Liver (tissue), 7 donors: ENCODE measurements at regions not wholly inside any gene's neighbourhood (a gene's known extent, or its start where the extent isn't known, plus 50 kb on each side); places are given as distances from the start of the nearest gene placed in this dataset.
A peak's percentile ranks its signal among the peaks of the same experiment; 100 is the strongest.

Experiments
- DNase-seq: peaks from one replicate; pipeline ENCODE4 v3.0.0-alpha.2; 2017; ENCODE audit warnings: low spot score
- H3K27ac ChIP-seq, 2 donors: one replicate each; pipeline ENCODE4 v1.7.0; 2013; ENCODE audit warnings: inconsistent platforms in 2 of 2, low read length in 2 of 2, control low read depth in 1 of 2, low read depth in 1 of 2, mild to moderate bottlenecking in 1 of 2
- H3K27me3 ChIP-seq, 4 donors: one replicate each; pipeline versions ENCODE4 v1.6.1 to v1.7.0; 2013; ENCODE audit warnings: low read length in 3 of 4, inconsistent platforms in 1 of 4, mild to moderate bottlenecking in 1 of 4, moderate library complexity in 1 of 4; ENCODE audit not compliant: control insufficient read depth in 4 of 4, insufficient read depth in 4 of 4
- H3K36me3 ChIP-seq, 4 donors: one replicate each; pipeline versions ENCODE4 v1.6.1 to v1.7.0; 2013; ENCODE audit warnings: low read length in 3 of 4, mild to moderate bottlenecking in 3 of 4, low read depth in 1 of 4, moderate library complexity in 1 of 4; ENCODE audit not compliant: control insufficient read depth in 4 of 4, insufficient read depth in 3 of 4
- H3K4me1 ChIP-seq, 4 donors: one replicate each; pipeline versions ENCODE4 v1.6.1 to v1.7.0; 2013; ENCODE audit warnings: low read length in 3 of 4, mild to moderate bottlenecking in 3 of 4, moderate library complexity in 1 of 4; ENCODE audit not compliant: control insufficient read depth in 4 of 4, insufficient read depth in 4 of 4
- H3K4me3 ChIP-seq, 3 donors: one replicate each; pipeline versions ENCODE4 v1.6.1 to v1.7.0; 2013; ENCODE audit warnings: low read length in 3 of 3, control low read depth in 1 of 3, low read depth in 1 of 3, mild to moderate bottlenecking in 1 of 3
- H3K9ac ChIP-seq, 2 donors: one replicate each; pipeline ENCODE4 v1.7.0; 2013; ENCODE audit warnings: low read length in 2 of 2, mild to moderate bottlenecking in 2 of 2, moderate library complexity in 2 of 2, control low read depth in 1 of 2, low read depth in 1 of 2
- H3K9me3 ChIP-seq, 4 donors: one replicate each; pipeline versions ENCODE4 v1.6.1 to v1.7.0; 2013; ENCODE audit warnings: low read length in 3 of 4; ENCODE audit not compliant: control insufficient read depth in 4 of 4
- FOXA2 ChIP-seq: IDR thresholded peaks from 2 replicates; pipeline ENCODE4 v1.6.1; 2016; ENCODE audit warnings: antibody characterized with exemption
- HNF4G ChIP-seq: IDR thresholded peaks from 2 replicates; pipeline ENCODE4 v1.6.1; 2016; ENCODE audit warnings: antibody characterized with exemption
- RAD21 ChIP-seq, 2 donors: IDR thresholded peaks; 2 replicates each; pipeline ENCODE4 v1.6.1; 2016; ENCODE audit warnings: antibody characterized with exemption in 2 of 2, mild to moderate bottlenecking in 2 of 2
- RXRA ChIP-seq, 2 donors: IDR thresholded peaks; 2 replicates each; pipeline ENCODE4 v1.6.1; 2017 to 2018; ENCODE audit warnings: antibody characterized with exemption in 2 of 2, mild to moderate bottlenecking in 1 of 2
- TAF1 ChIP-seq: conservative IDR thresholded peaks from 2 replicates; pipeline ENCODE4 v1.6.1; 2016; ENCODE audit warnings: antibody characterized with exemption, mild to moderate bottlenecking
- WGBS: extraction: QIAGEN DNeasy Blood & Tissue Kit; methylation state at CpG from one replicate; pipeline ENCODE4 v1.1.7; 2013; 5-methylcytosine and 5-hydroxymethylcytosine counted together
- TF ChIP-seq, protein P1 (sequence below): IDR thresholded peaks from 2 replicates; pipeline ENCODE4 v1.6.1; 2016; ENCODE audit warnings: antibody characterized with exemption, mild to moderate bottlenecking
- donor health status: healthy.
- donor health status: healthy.
- donor health status: healthy.
- donor health status: healthy.

- TF ChIP-seq, protein P1, sequence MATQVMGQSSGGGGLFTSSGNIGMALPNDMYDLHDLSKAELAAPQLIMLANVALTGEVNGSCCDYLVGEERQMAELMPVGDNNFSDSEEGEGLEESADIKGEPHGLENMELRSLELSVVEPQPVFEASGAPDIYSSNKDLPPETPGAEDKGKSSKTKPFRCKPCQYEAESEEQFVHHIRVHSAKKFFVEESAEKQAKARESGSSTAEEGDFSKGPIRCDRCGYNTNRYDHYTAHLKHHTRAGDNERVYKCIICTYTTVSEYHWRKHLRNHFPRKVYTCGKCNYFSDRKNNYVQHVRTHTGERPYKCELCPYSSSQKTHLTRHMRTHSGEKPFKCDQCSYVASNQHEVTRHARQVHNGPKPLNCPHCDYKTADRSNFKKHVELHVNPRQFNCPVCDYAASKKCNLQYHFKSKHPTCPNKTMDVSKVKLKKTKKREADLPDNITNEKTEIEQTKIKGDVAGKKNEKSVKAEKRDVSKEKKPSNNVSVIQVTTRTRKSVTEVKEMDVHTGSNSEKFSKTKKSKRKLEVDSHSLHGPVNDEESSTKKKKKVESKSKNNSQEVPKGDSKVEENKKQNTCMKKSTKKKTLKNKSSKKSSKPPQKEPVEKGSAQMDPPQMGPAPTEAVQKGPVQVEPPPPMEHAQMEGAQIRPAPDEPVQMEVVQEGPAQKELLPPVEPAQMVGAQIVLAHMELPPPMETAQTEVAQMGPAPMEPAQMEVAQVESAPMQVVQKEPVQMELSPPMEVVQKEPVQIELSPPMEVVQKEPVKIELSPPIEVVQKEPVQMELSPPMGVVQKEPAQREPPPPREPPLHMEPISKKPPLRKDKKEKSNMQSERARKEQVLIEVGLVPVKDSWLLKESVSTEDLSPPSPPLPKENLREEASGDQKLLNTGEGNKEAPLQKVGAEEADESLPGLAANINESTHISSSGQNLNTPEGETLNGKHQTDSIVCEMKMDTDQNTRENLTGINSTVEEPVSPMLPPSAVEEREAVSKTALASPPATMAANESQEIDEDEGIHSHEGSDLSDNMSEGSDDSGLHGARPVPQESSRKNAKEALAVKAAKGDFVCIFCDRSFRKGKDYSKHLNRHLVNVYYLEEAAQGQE, result no peak
- TF ChIP-seq FOXA2, result no peak
- no peak for TF ChIP-seq RAD21 (IDR thresholded peaks at IDR 0.05)
- Histone ChIP-seq H3K36me3 (no peaks in the 10 kb centered on the region), H3K27ac (no peak overlapping the region), H3K4me3 (no peak overlapping the region), H3K4me1 (peaks cover 8 to 41% (median 34%) of the 10 kb centered on the region in 4 donors), H3K27me3 (no peaks in the 10 kb centered on the region), H3K9me3 (no peaks in the 10 kb centered on the region), H3K9ac (no peak overlapping the region)
- no peak for DNase-seq
- WGBS, result 95% methylated on average over 9 of the region's 9 CpGs
Measured at GRCh38 chr20:17810847-17811627, 111.3 kb downstream of the BANF2 start.

DNA sequence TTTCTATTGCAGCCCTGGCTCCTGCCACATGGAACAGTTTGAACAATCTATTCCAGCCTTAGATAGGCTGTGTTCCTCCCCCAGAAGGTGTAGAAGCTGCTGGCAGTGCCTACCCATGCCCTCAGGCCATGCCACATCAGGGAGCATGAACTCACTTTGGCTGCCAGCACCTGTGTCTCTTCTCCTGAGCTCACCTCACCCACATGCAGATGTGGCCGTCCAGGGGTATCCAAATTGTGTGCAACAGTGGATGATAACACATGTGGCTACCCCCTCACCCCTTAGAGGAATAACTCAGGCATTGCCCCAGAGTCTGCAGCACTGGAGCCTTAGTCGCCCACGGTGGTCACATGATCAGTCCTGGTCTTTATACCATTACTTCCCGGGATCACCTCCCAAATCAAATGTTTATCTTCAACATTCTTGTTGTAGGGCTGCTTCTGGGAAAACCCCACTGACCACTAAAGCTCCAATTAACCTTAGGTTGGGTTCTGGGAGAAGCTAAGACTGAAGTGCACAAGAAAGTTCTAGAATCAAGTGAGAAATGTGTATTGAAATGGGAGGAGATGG is 110.4 kb downstream of the BANF2 start:
- no peak for DNase-seq
- no peaks in the 10 kb centered on the region for H3K36me3 ChIP-seq
- H3K4me1 ChIP-seq, result peaks cover 8 to 42% (median 34%) of the 10 kb centered on the region in 4 donors
- H3K4me3 ChIP-seq, result no peak overlapping the region
- no peaks in the 10 kb centered on the region for H3K27me3 ChIP-seq
- TF ChIP-seq RXRA (IDR thresholded peaks at IDR 0.05), result peak in 1 of 2 donors; percentile 63
- no peak for TF ChIP-seq TAF1
- H3K27ac ChIP-seq, result peak overlapping the region; percentile 32 to 45
- H3K9me3 ChIP-seq, result no peaks in the 10 kb centered on the region
- WGBS, result 43% methylated on average over 4 of the region's 4 CpGs
- no peak overlapping the region for H3K9ac ChIP-seq

DNA sequence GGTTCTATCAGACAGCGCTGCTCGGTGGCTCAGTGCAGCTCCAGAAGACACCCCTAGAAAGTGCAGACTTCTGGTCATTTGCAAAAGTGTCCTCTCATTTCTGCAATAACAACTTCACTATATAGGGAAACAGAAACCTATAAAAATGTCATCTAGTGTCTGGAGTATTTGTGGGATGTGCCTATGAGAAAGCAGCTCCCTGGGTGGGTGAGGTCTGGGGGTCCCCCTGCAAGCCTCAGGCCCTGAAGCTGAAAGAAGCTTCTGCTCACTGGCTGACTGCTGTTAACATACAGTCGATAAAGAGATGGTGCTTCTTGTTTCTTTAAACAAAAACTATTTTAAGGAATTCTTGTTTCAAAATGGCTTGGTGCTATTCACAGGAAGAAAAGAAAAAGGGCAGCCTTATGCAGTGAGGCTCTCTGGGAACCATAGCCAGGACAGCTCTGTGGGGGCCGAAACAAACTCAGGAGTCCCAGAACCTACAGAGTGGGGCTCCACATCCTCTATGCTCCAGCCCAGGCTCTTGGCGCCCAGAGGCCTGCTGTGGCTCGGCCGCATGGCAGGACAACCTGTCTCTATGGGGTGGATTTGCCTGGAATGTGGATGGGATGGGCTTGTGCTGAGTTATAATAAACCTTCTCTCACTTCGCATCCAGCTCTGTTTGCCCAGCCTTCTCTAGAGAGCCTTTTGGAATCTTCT is 109.7 kb downstream of the BANF2 start:
- no peak overlapping the region for H3K9ac ChIP-seq
- no peak for DNase-seq
- H3K9me3 ChIP-seq, result no peaks in the 10 kb centered on the region
- WGBS, result 79% methylated on average over 8 of the region's 8 CpGs
- peaks cover 8 to 42% (median 34%) of the 10 kb centered on the region in 4 donors for H3K4me1 ChIP-seq
- TF ChIP-seq HNF4G, result no peak
- TF ChIP-seq, protein P1, result no peak
- H3K36me3 ChIP-seq, result no peaks in the 10 kb centered on the region
- H3K4me3 ChIP-seq, result no peak overlapping the region
- H3K27me3 ChIP-seq, result no peaks in the 10 kb centered on the region
- H3K27ac ChIP-seq, result peak overlapping the region; percentile 32 to 45
